Brain pericyte (primary cell): ENCODE measurements at regions not wholly inside any gene's neighbourhood (a gene's known extent, or its start where the extent isn't known, plus 50 kb on each side); places are given as distances from the start of the nearest gene placed in this dataset.

Source experiments
- DNase-seq: peaks from one replicate; pipeline ENCODE4 v3.0.0-alpha.2; 2012; ENCODE audit warnings: low read depth, low spot score

GRCh38 chr4:29423836-29424721 is 1296.1 kb upstream of the PCDH7 start:
- peak; percentile 59 for DNase-seq

GRCh38 chr4:29453303-29453820 is 1266.8 kb upstream of the PCDH7 start:
- DNase-seq = no peak

- no peak for DNase-seq
These were observed 1260.2 kb upstream of the PCDH7 start for GRCh38 chr4:29459926-29460325.

- DNase-seq = no peak
These were observed 1253.0 kb upstream of the PCDH7 start for GRCh38 chr4:29467044-29467717.
